C4-2B (cell line): ENCODE measurements at regions not wholly inside any gene's neighbourhood (a gene's known extent, or its start where the extent isn't known, plus 50 kb on each side); places are given as distances from the start of the nearest gene placed in this dataset.

Experiments used
- H3K27ac ChIP-seq: fragments of 450-650 bp; 2 replicates; pipeline ENCODE4 v1.5.1; 2017
- CTCF ChIP-seq: fragments of 450-650 bp; conservative IDR thresholded peaks from 2 replicates; pipeline ENCODE4 v1.5.1; 2017; ENCODE audit warnings: mild to moderate bottlenecking
- ZFX ChIP-seq: fragments of 450-650 bp; IDR thresholded peaks from 2 replicates; pipeline ENCODE4 v1.6.1; 2017

DNA sequence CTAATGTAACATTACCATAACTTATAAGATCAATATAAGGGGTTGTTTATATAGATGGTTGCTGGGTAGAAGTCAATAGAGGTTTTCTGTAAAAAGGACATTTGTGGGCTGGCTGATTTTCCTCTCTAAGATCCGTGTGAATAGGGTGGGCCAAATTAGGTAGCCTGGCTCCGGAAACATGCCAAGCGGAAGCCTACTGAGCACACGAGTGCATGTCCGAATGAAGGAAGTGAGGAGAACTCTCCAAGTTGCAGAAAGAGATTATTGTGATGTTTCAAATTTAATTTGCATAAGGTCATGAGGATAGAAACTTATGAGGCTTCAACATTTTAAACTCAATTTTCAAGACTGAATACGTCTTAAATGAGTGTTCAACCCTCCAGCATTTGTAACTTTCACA, 356.7 kb downstream of the SNAPC1 start:
- no peak for TF ChIP-seq CTCF
- TF ChIP-seq ZFX, result no peak
- no peak overlapping the region for H3K27ac ChIP-seq

DNA sequence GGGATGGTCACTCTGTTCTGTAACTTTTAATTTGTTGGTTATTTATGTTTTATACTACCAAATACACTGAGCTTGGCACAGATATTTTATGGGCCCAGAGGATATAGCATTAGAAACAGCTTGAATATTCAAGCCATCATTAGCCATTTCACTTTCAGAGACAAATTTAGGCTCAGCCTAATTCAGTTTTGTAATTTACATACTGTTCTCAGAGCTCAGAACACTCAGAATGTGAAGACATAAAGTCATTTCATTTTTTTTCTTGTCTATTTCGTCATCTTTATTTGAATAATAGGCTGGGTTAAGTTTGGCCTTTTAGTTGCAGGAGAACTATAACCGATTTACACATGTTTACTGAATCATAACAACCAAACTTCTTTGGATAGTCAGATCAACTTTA, 361.7 kb downstream of the SNAPC1 start:
- TF ChIP-seq CTCF (no peak), ZFX (no peak)
- no peak overlapping the region for H3K27ac ChIP-seq

DNA sequence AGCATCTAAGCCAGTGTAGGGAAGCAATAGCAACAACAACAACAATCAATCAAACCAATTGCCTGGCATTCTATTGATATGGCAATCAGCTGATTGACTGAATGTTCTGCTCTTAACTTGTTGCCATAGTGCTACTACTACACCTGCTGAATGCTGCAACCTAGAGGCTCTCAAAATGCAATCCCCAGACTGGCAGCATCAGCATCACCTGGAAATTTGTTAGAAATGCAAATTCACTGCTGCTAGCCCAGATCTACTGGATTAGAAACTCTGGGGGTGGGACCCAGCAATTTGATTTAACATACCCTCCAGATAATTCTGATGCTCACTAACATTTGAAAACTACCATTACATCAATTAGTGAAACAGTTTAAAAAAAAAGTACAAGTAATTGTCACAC, 363.6 kb downstream of the SNAPC1 start:
- no peak overlapping the region for H3K27ac ChIP-seq
- TF ChIP-seq ZFX, result no peak
- TF ChIP-seq CTCF, result no peak

- H3K27ac ChIP-seq, result no peak overlapping the region
- TF ChIP-seq ZFX (no peak), CTCF (peak; percentile 87)
These were observed 364.8 kb downstream of the SNAPC1 start for GRCh38 chr14:62126879-62127478.

GRCh38 chr14:62130441-62130840, 368.2 kb downstream of the SNAPC1 start:
- no peak overlapping the region for H3K27ac ChIP-seq
- TF ChIP-seq ZFX, result no peak
- no peak for TF ChIP-seq CTCF

GRCh38 chr14:62133776-62134550, 371.7 kb downstream of the SNAPC1 start:
- TF ChIP-seq CTCF (no peak), ZFX (no peak)
- H3K27ac ChIP-seq, result no peak overlapping the region

- no peak overlapping the region for H3K27ac ChIP-seq
- TF ChIP-seq CTCF, result no peak
These were observed 376.4 kb downstream of the SNAPC1 start for GRCh38 chr14:62138593-62138992.
